Naive thymus-derived CD4-positive, alpha-beta T cell (primary cell): ENCODE measurements at regions not wholly inside any gene's neighbourhood (a gene's known extent, or its start where the extent isn't known, plus 50 kb on each side); places are given as distances from the start of the nearest gene placed in this dataset.
"Not testable (repeated sequence)": the region's sequence is repeated elsewhere in the genome, so short reads cannot be mapped to it uniquely, and the experiment has no call there.

Experiments used
- ATAC-seq: fragments of 150-1000 bp; cut with Tn5 transposase; 2 replicates; pipeline ENCODE4 v1.10.0; 2021; ENCODE audit warnings: mild to moderate bottlenecking, moderate library complexity
- CTCF ChIA-PET: fragments of 350-600 bp; sonication (Branson Sonifier 250); formaldehyde crosslinking; loops from one replicate; lab custom pipeline; 2021; ENCODE audit warnings: antibody characterized with exemption; lab: Charles Lee
- POLR2A ChIA-PET: fragments of 350-600 bp; sonication (Branson Sonifier 250); formaldehyde crosslinking; loops from one replicate; lab custom pipeline; 2021; ENCODE audit warnings: antibody characterized with exemption, inconsistent platforms; lab: Charles Lee
- DNase-seq, 9 donors: peaks; one replicate each; pipeline versions ENCODE4 v3.0.0 to v3.0.0-alpha.2; 2020 to 2022; ENCODE audit warnings: mixed read lengths in 1 of 9
- H3K27ac ChIP-seq: one replicate; pipeline ENCODE4 v1.7.0; 2013; ENCODE audit warnings: mild to moderate bottlenecking, low read depth, low read length, moderate library complexity
- H3K27me3 ChIP-seq, 2 donors: one replicate each; pipeline ENCODE4 v1.7.0; 2013; ENCODE audit warnings: low read length in 2 of 2, mild to moderate bottlenecking in 2 of 2, moderate library complexity in 2 of 2; ENCODE audit not compliant: control insufficient read depth in 2 of 2, insufficient read depth in 2 of 2
- H3K36me3 ChIP-seq, 3 experiments: 1 replicate in 2 of 3; 2 replicates in 1 of 3; pipeline ENCODE4 v1.7.0; 2013; ENCODE audit warnings: low read length in 3 of 3, mild to moderate bottlenecking in 3 of 3, moderate library complexity in 1 of 3; ENCODE audit not compliant: insufficient read depth in 3 of 3, control insufficient read depth in 2 of 3
- H3K4me1 ChIP-seq, 2 donors: one replicate each; pipeline ENCODE4 v1.7.0; 2013; ENCODE audit warnings: low read length in 2 of 2, mild to moderate bottlenecking in 2 of 2, moderate library complexity in 1 of 2; ENCODE audit not compliant: control insufficient read depth in 2 of 2, insufficient read depth in 2 of 2
- H3K4me3 ChIP-seq: 2 replicates; pipeline ENCODE4 v1.7.0; 2013; ENCODE audit warnings: mild to moderate bottlenecking, low read length
- H3K9me3 ChIP-seq, 3 experiments: 1 replicate in 2 of 3; 2 replicates in 1 of 3; pipeline ENCODE4 v1.7.0; 2013; ENCODE audit warnings: low read length in 3 of 3; ENCODE audit not compliant: control insufficient read depth in 2 of 3
- H3K27ac Mint-ChIP-seq, 9 donors: one replicate each; pipeline ENCODE4 v1.8.0; 2020 to 2022; ENCODE audit warnings: mixed read lengths in 9 of 9, mild to moderate bottlenecking in 8 of 9, moderate library complexity in 5 of 9, inconsistent platforms in 2 of 9
- H3K27me3 Mint-ChIP-seq, 5 donors: one replicate each; pipeline ENCODE4 v1.8.0; 2021 to 2022; ENCODE audit warnings: mixed read lengths in 5 of 5, mild to moderate bottlenecking in 1 of 5
- H3K36me3 Mint-ChIP-seq, 5 donors: one replicate each; pipeline ENCODE4 v1.8.0; 2020 to 2022; ENCODE audit warnings: mixed read lengths in 5 of 5, mild to moderate bottlenecking in 3 of 5, inconsistent platforms in 1 of 5
- H3K4me1 Mint-ChIP-seq, 7 donors: one replicate each; pipeline ENCODE4 v1.8.0; 2020 to 2022; ENCODE audit warnings: mixed read lengths in 7 of 7, mild to moderate bottlenecking in 3 of 7, inconsistent platforms in 1 of 7
- H3K4me3 Mint-ChIP-seq, 10 donors: one replicate each; pipeline ENCODE4 v1.8.0; 2020 to 2022; ENCODE audit warnings: mild to moderate bottlenecking in 10 of 10, mixed read lengths in 10 of 10, moderate library complexity in 6 of 10, inconsistent platforms in 2 of 10
- H3K9me3 Mint-ChIP-seq, 11 donors: one replicate each; pipeline ENCODE4 v1.8.0; 2020 to 2022; ENCODE audit warnings: mixed read lengths in 11 of 11, mild to moderate bottlenecking in 4 of 11, inconsistent platforms in 1 of 11, moderate library complexity in 1 of 11
- intact Hi-C, 2 donors: fragments of 100-400 bp; cut with micrococcal nuclease; formaldehyde crosslinking; loops; one replicate each; pipeline ENCODE4 v1.15.1; 2023

DNA sequence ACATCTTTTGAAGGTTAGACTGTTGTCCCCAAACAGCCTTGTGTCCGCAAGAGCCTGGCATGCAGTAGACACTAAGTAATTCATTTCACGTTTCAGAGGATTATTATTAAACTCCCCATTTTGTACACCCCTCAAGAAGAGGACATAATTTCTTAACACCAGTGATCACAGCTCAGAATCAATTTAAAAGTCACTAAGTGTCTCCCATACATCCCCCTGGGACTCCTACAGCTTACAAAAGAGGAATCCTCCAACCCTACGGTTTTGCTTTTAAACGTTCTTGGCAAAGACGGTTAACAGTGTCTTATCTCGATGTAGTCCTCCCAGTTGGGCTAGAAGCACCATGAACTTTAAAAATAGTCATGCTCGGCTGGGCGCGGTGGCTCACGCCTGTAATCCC lies 81.2 kb upstream of the PDPR start:
- not testable (repeated sequence) for H3K4me1 ChIP-seq
- peaks cover 0 to 20% (median 12%) of the 10 kb centered on the region in 5 donors for H3K36me3 Mint-ChIP-seq

DNA sequence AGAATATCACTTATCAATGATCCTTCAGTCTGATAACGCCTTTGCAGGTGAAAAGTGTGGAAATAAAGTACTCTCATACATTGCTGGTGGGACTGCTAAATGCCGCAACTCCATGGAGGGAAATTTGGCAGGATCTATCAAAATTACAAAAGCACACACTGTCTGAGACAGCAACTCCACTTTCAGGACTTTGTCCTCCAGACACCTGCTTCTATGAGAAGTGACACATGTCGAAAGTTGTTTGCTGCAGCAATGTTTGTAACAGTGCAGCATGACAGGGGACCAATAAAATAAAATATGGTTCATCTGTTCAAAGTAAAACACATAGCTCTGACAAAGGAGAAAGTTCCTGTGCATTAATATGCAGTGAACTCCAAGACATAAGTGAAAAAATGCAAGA lies 76.2 kb upstream of the PDPR start:
- intact Hi-C loops, DNase-seq: not testable (repeated sequence)

More for the DNA sequence above, 81.2 kb upstream of the PDPR start:
- Mint-ChIP-seq H3K4me1 (peaks cover 0 to 11% (median 9%) of the 10 kb centered on the region in 7 donors), H3K27ac (peak overlapping the region in 1 of 9 donors; percentile 26)
- H3K36me3 ChIP-seq, ATAC-seq, H3K27ac ChIP-seq, H3K27me3 Mint-ChIP-seq, POLR2A ChIA-PET, H3K4me3 ChIP-seq, H3K27me3 ChIP-seq, intact Hi-C loops, DNase-seq, H3K9me3 ChIP-seq, CTCF ChIA-PET, H3K9me3 Mint-ChIP-seq, H3K4me3 Mint-ChIP-seq: not testable (repeated sequence)

DNA sequence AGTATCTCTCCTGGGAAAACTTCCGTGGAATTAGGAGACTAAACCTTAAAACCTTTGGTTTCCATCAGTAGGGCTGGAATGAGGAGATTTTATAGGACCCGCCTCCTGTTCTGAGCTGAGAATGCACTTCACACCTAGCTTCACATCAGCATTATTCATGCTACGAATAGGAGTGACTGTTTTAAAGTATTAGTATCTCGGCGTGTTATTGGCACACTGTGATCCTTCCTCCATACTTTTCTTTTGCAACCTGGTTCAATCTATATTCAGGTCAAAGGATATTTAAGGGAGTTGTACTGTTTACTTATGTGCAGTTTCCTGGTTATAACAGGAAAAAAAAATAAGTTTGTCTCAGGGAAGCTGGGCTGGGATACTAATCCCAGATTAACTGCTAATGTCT lies 73.6 kb upstream of the PDPR start:
- H3K27me3 Mint-ChIP-seq, H3K9me3 ChIP-seq, H3K27ac Mint-ChIP-seq, H3K27ac ChIP-seq, ATAC-seq, H3K36me3 ChIP-seq, H3K4me1 ChIP-seq, DNase-seq, intact Hi-C loops, H3K4me3 ChIP-seq, H3K4me1 Mint-ChIP-seq, CTCF ChIA-PET, H3K27me3 ChIP-seq, H3K9me3 Mint-ChIP-seq, H3K4me3 Mint-ChIP-seq, POLR2A ChIA-PET: not testable (repeated sequence)
- peaks cover 0 to 18% (median 4%) of the 10 kb centered on the region in 5 donors for H3K36me3 Mint-ChIP-seq

More for the DNA sequence above, 76.2 kb upstream of the PDPR start:
- H3K9me3 Mint-ChIP-seq, H3K27me3 Mint-ChIP-seq, ATAC-seq, H3K4me3 Mint-ChIP-seq, H3K27ac ChIP-seq, H3K27ac Mint-ChIP-seq, CTCF ChIA-PET, H3K9me3 ChIP-seq, H3K36me3 ChIP-seq, H3K4me1 ChIP-seq, H3K4me3 ChIP-seq, H3K27me3 ChIP-seq, POLR2A ChIA-PET, H3K4me1 Mint-ChIP-seq: not testable (repeated sequence)
- peaks cover 0 to 25% (median 4%) of the 10 kb centered on the region in 5 donors for H3K36me3 Mint-ChIP-seq

DNA sequence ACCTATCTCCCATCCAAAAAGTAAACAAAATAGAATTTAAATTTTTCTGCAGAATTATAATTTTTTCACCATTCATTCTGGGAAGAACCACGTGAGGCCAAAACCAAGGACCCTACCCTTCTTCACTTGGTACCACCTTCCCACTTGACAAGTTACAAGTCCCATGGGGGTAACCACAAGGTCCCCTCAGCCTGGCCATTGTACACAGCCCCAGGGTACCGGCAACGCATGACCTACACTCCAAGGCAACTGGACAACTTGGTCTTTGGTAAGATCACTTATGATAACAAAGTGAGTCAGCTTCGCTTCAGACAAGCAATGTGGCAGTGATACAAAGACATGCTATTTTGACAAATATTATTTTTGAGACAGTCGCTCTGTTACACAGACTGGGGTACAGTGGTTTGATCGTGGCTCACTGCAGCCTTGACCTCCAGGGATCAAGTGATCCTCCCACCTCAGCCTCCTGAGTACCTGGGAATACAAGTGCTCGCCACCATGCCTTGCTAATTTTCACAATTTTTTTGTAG lies 70.5 kb upstream of the PDPR start:
- intact Hi-C loops, H3K4me1 Mint-ChIP-seq, H3K27me3 ChIP-seq, H3K27me3 Mint-ChIP-seq, DNase-seq, ATAC-seq, H3K4me3 Mint-ChIP-seq, H3K9me3 Mint-ChIP-seq, H3K4me1 ChIP-seq, H3K27ac ChIP-seq, H3K36me3 ChIP-seq, H3K27ac Mint-ChIP-seq, CTCF ChIA-PET, H3K4me3 ChIP-seq, H3K9me3 ChIP-seq, POLR2A ChIA-PET: not testable (repeated sequence)
- H3K36me3 Mint-ChIP-seq, result peaks cover 0 to 19% (median 6%) of the 10 kb centered on the region in 5 donors

DNA sequence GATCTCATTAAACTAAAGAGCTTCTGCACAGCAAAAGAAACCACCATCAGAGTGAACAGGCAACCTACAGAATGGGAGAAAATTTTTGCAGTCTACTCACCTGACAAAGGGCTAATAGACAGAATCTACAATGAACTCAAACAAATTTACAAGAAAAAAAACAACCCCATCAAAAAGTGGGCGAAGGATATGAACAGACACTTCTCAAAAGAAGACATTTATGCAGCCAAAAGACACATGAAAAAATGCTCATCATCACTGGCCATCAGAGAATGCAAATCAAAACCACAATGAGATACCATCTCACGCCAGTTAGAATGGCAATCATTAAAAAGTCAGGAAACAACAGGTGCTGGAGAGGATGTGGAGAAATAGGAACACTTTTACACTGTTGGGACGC lies 67.6 kb upstream of the PDPR start:
- H3K9me3 Mint-ChIP-seq, H3K4me1 ChIP-seq, H3K36me3 ChIP-seq, H3K36me3 Mint-ChIP-seq, H3K27me3 ChIP-seq, H3K4me3 Mint-ChIP-seq, ATAC-seq, DNase-seq, H3K4me1 Mint-ChIP-seq, H3K27me3 Mint-ChIP-seq, CTCF ChIA-PET, POLR2A ChIA-PET, H3K27ac Mint-ChIP-seq, intact Hi-C loops, H3K4me3 ChIP-seq, H3K9me3 ChIP-seq, H3K27ac ChIP-seq: not testable (repeated sequence)

DNA sequence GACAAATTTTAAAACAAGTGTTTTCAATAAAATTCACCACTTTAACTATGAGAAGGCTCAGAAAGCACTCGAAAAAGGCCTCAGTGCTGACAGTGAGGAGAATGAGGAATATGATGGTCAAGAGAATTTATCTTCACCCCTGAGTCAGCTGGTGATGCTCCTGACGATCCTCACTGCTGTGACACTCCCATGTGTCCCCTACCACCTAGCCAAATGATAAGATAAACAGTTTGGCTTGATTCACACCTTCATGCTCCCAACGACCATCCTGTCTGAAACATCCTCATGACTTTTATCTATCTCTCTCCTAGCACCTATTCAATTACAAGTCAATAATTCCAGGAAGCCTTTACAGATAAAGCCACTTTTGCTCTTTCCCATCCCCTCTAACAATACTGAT lies 66.0 kb upstream of the PDPR start:
- H3K4me3 Mint-ChIP-seq, CTCF ChIA-PET, H3K9me3 ChIP-seq, H3K36me3 Mint-ChIP-seq, DNase-seq, H3K4me1 Mint-ChIP-seq, H3K9me3 Mint-ChIP-seq, H3K4me3 ChIP-seq, H3K27me3 Mint-ChIP-seq, H3K27me3 ChIP-seq, H3K27ac ChIP-seq, ATAC-seq, intact Hi-C loops, H3K36me3 ChIP-seq, H3K4me1 ChIP-seq, POLR2A ChIA-PET: not testable (repeated sequence)
- peak overlapping the region in 2 of 9 donors; percentile 17 to 21 for H3K27ac Mint-ChIP-seq

DNA sequence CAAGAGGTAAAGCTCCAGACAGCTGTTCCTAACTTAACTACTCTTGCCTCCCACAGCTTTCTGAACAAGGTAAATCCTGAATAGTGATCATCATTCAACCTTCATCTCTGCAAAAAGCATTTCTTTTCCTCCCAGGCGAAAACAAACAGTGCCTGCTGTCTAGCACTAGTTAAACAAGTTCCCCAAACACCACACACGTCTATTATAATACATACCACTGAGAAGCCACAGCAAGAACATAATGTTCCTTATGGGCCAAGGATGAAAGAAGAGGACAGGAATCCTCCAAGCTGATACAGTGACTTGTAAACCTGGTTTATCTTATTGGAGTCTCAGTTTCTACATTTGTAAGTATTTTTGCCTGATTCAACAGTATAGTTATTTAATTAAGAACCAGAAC lies 56.1 kb upstream of the PDPR start:
- H3K4me3 ChIP-seq, POLR2A ChIA-PET, H3K4me1 ChIP-seq, CTCF ChIA-PET, H3K4me3 Mint-ChIP-seq, DNase-seq, H3K27me3 ChIP-seq, H3K27ac Mint-ChIP-seq, H3K36me3 ChIP-seq, ATAC-seq, H3K36me3 Mint-ChIP-seq, H3K27me3 Mint-ChIP-seq, H3K9me3 ChIP-seq, H3K27ac ChIP-seq, H3K9me3 Mint-ChIP-seq, intact Hi-C loops: not testable (repeated sequence)
- peaks cover 0 to 12% (median 8%) of the 10 kb centered on the region in 7 donors for H3K4me1 Mint-ChIP-seq
